HEK293 (cell line): ENCODE measurements at regions not wholly inside any gene's neighbourhood (a gene's known extent, or its start where the extent isn't known, plus 50 kb on each side); places are given as distances from the start of the nearest gene placed in this dataset.

Experiments used
- CTCF ChIA-PET: fragments of 350-600 bp; formaldehyde crosslinking; extraction: SDS; loops from one replicate; lab custom pipeline; 2021; ENCODE audit warnings: antibody characterized with exemption; lab: Yijun Ruan, JAX
- POLR2A ChIA-PET: fragments of 300-600 bp; formaldehyde crosslinking; extraction: SDS; loops from one replicate; lab custom pipeline; 2020; ENCODE audit warnings: antibody characterized with exemption, inconsistent platforms; lab: Yijun Ruan, JAX
- H3K27ac ChIP-seq: fragments of 200-500 bp; sonication (Bioruptor generic); 2 replicates; pipeline ENCODE4 v1.5.1; 2014; ENCODE audit warnings: low read depth, low read length, control low read depth, inconsistent platforms; ENCODE audit errors: extremely low read depth
- H3K36me3 ChIP-seq, 2 experiments: fragments of 200-500 bp in 1 of 2; sonication (Bioruptor generic) in 1 of 2; 1 replicate in 1 of 2; 2 replicates in 1 of 2; pipeline ENCODE4 v1.5.1; 2014 to 2017; ENCODE audit warnings: inconsistent platforms in 2 of 2, low read length in 2 of 2; ENCODE audit not compliant: control insufficient read depth in 2 of 2, insufficient read depth in 1 of 2
- H3K4me1 ChIP-seq: fragments of 200-500 bp; sonication (Bioruptor generic); 2 replicates; pipeline ENCODE4 v1.5.1; 2014; ENCODE audit warnings: mild to moderate bottlenecking, low read length, inconsistent platforms; ENCODE audit not compliant: control insufficient read depth, insufficient read depth
- H3K4me3 ChIP-seq: 2 replicates; pipeline ENCODE4 v1.5.1; 2011; ENCODE audit warnings: low read depth, mild to moderate bottlenecking, control low read depth, low read length, moderate library complexity
- H3K9me3 ChIP-seq: fragments of 200-500 bp; sonication (Bioruptor generic); 2 replicates; pipeline ENCODE4 v1.5.1; 2014; ENCODE audit warnings: low read depth, low read length, inconsistent platforms; ENCODE audit not compliant: control insufficient read depth, insufficient read depth
- GLI4 ChIP-seq: fragments of 450-650 bp; formaldehyde crosslinking; IDR thresholded peaks from 2 replicates; pipeline ENCODE4 v1.5.1; 2016; ENCODE audit warnings: missing biosample characterization, missing genetic modification characterization
- INSM2 ChIP-seq: fragments of 450-650 bp; formaldehyde crosslinking; IDR thresholded peaks from 2 replicates; pipeline ENCODE4 v1.5.1; 2016; ENCODE audit warnings: missing biosample characterization, missing genetic modification characterization
- PATZ1 ChIP-seq: fragments of 450-650 bp; formaldehyde crosslinking; IDR thresholded peaks from 2 replicates; pipeline ENCODE4 v1.5.1; 2016; ENCODE audit warnings: missing biosample characterization, missing genetic modification characterization
- PBX3 ChIP-seq: sonication (generic); formaldehyde crosslinking; IDR thresholded peaks from 2 replicates; pipeline ENCODE4 v1.8.1; 2022; ENCODE audit warnings: mild to moderate bottlenecking, moderate library complexity, missing genetic modification reagents
- SETDB1 ChIP-seq: IDR thresholded peaks from one replicate; pipeline ENCODE4 v1.6.1; 2017; ENCODE audit warnings: mild to moderate bottlenecking, low read length, moderate library complexity, mixed read lengths; ENCODE audit not compliant: insufficient read length
- WT1 ChIP-seq: fragments of 450-650 bp; formaldehyde crosslinking; IDR thresholded peaks from 2 replicates; pipeline ENCODE4 v1.5.1; 2016; ENCODE audit warnings: missing biosample characterization, missing genetic modification characterization
- ZBTB26 ChIP-seq: fragments of 450-650 bp; formaldehyde crosslinking; optimal IDR thresholded peaks from 2 replicates; pipeline ENCODE3; 2016; ENCODE audit warnings: missing biosample characterization, mild to moderate bottlenecking, missing genetic modification characterization
- ZNF133 ChIP-seq: fragments of 450-650 bp; formaldehyde crosslinking; IDR thresholded peaks from 2 replicates; pipeline ENCODE4 v1.5.1; 2016; ENCODE audit warnings: missing biosample characterization, missing genetic modification characterization
- ZNF18 ChIP-seq: fragments of 450-650 bp; formaldehyde crosslinking; IDR thresholded peaks from 2 replicates; pipeline ENCODE4 v1.5.1; 2016; ENCODE audit warnings: missing biosample characterization, missing genetic modification characterization
- ZNF221 ChIP-seq: fragments of 450-650 bp; formaldehyde crosslinking; IDR thresholded peaks from 2 replicates; pipeline ENCODE4 v1.5.1; 2017; ENCODE audit warnings: missing biosample characterization, missing genetic modification characterization, borderline replicate concordance
- ZNF292 ChIP-seq: fragments of 450-650 bp; formaldehyde crosslinking; IDR thresholded peaks from 2 replicates; pipeline ENCODE4 v1.5.1; 2016; ENCODE audit warnings: low read depth, missing biosample characterization, missing genetic modification characterization, borderline replicate concordance
- ZNF311 ChIP-seq: fragments of 450-650 bp; formaldehyde crosslinking; IDR thresholded peaks from 2 replicates; pipeline ENCODE4 v1.5.1; 2017; ENCODE audit warnings: missing biosample characterization, missing genetic modification characterization, borderline replicate concordance
- ZNF341 ChIP-seq: fragments of 450-650 bp; formaldehyde crosslinking; IDR thresholded peaks from 2 replicates; pipeline ENCODE4; 2016; ENCODE audit warnings: low read depth, missing biosample characterization, missing genetic modification characterization
- ZNF354C ChIP-seq: fragments of 450-650 bp; formaldehyde crosslinking; IDR thresholded peaks from 2 replicates; pipeline ENCODE4 v1.5.1; 2016; ENCODE audit warnings: missing biosample characterization, missing genetic modification characterization, low read depth, borderline replicate concordance
- ZNF391 ChIP-seq: fragments of 450-650 bp; formaldehyde crosslinking; IDR thresholded peaks from 2 replicates; pipeline ENCODE4 v1.5.1; 2016; ENCODE audit warnings: low read depth, missing biosample characterization, missing genetic modification characterization, borderline replicate concordance
- ZNF433 ChIP-seq: fragments of 450-650 bp; formaldehyde crosslinking; IDR thresholded peaks from 2 replicates; pipeline ENCODE4 v1.5.1; 2016; ENCODE audit warnings: missing biosample characterization, missing genetic modification characterization, low read depth
- ZNF449 ChIP-seq: fragments of 450-650 bp; formaldehyde crosslinking; IDR thresholded peaks from 2 replicates; pipeline ENCODE4 v1.5.1; 2017; ENCODE audit warnings: missing biosample characterization, mild to moderate bottlenecking, missing genetic modification characterization, moderate library complexity
- ZNF514 ChIP-seq: fragments of 450-650 bp; formaldehyde crosslinking; IDR thresholded peaks from 2 replicates; pipeline ENCODE4 v1.5.1; 2016; ENCODE audit warnings: missing biosample characterization, missing genetic modification characterization
- ZNF544 ChIP-seq: fragments of 450-650 bp; formaldehyde crosslinking; IDR thresholded peaks from 2 replicates; pipeline ENCODE4 v1.5.0; 2017; ENCODE audit warnings: missing biosample characterization, missing genetic modification characterization
- ZNF549 ChIP-seq: fragments of 450-650 bp; IDR thresholded peaks from 2 replicates; pipeline ENCODE4 v1.5.1; 2018; ENCODE audit warnings: missing biosample characterization, missing genetic modification characterization, mild to moderate bottlenecking, inconsistent platforms, moderate library complexity
- ZNF560 ChIP-seq: fragments of 450-650 bp; formaldehyde crosslinking; IDR thresholded peaks from 2 replicates; pipeline ENCODE4 v1.5.1; 2017; ENCODE audit warnings: missing biosample characterization, missing genetic modification characterization, borderline replicate concordance
- ZNF585B ChIP-seq: fragments of 450-650 bp; formaldehyde crosslinking; IDR thresholded peaks from 2 replicates; pipeline ENCODE4 v1.5.1; 2016; ENCODE audit warnings: missing biosample characterization, missing genetic modification characterization
- ZNF600 ChIP-seq: fragments of 450-650 bp; formaldehyde crosslinking; IDR thresholded peaks from 2 replicates; pipeline ENCODE4 v1.5.1; 2016; ENCODE audit warnings: missing biosample characterization, missing genetic modification characterization

- no peak overlapping the region for H3K27ac ChIP-seq
- no peak overlapping the region for H3K4me3 ChIP-seq
- ChIA-PET POLR2A (no interaction called here), CTCF (no interaction called here)
- H3K9me3 ChIP-seq, result no peaks in the 10 kb centered on the region
- TF ChIP-seq ZNF449 (tag by site-specific recombination) (no peak), ZNF133 (no peak), ZNF341 (tag by site-specific recombination) (no peak), ZNF560 (no peak), ZNF514 (tag by site-specific recombination) (no peak), GLI4 (tag by site-specific recombination) (no peak), PATZ1 (tag by site-specific recombination) (no peak), ZNF221 (tag by site-specific recombination) (no peak), ZNF549 (tag by site-specific recombination) (no peak), ZNF391 (tag by site-specific recombination) (no peak), SETDB1 (no peak), WT1 (no peak), ZNF354C (tag by site-specific recombination) (no peak), ZNF18 (tag by site-specific recombination) (no peak), ZNF600 (tag by site-specific recombination) (no peak), INSM2 (no peak), ZNF544 (no peak)
- H3K36me3 ChIP-seq, result no peaks in the 10 kb centered on the region
- no peaks in the 10 kb centered on the region for H3K4me1 ChIP-seq
These were observed 91.1 kb upstream of the SOX1 start for GRCh38 chr13:111975539-111976473.

- no peak overlapping the region for H3K4me3 ChIP-seq
- no peaks in the 10 kb centered on the region for H3K9me3 ChIP-seq
- ChIA-PET CTCF (no interaction called here), POLR2A (no interaction called here)
- no peaks in the 10 kb centered on the region for H3K36me3 ChIP-seq
- H3K27ac ChIP-seq, result no peak overlapping the region
- H3K4me1 ChIP-seq, result no peaks in the 10 kb centered on the region
- TF ChIP-seq ZNF292 (tag by site-specific recombination) (no peak), PBX3 (CRISPR knock-in tag) (no peak), ZNF433 (no peak), ZBTB26 (tag by site-specific recombination) (no peak), ZNF311 (no peak), GLI4 (tag by site-specific recombination) (no peak), ZNF585B (tag by site-specific recombination) (no peak)
These were observed 90.3 kb upstream of the SOX1 start for GRCh38 chr13:111976474-111977178.
